SU-DHL-6 (cell line): ENCODE measurements at regions not wholly inside any gene's neighbourhood (a gene's known extent, or its start where the extent isn't known, plus 50 kb on each side); places are given as distances from the start of the nearest gene placed in this dataset.

Experiments
- EZH2phosphoT487 ChIP-seq: fragments of 200-600 bp; sonication (generic), shearing (Covaris generic); conservative IDR thresholded peaks from 2 replicates; pipeline ENCODE4 v1.6.1; 2018; ENCODE audit warnings: mild to moderate bottlenecking, antibody characterized with exemption, low read length, moderate library complexity, mixed read lengths
- TF ChIP-seq, protein P1 (sequence below): fragments of 200-600 bp; sonication (generic); IDR thresholded peaks from one replicate; pipeline ENCODE4 v1.5.1; 2017; ENCODE audit warnings: antibody characterized with exemption, mild to moderate bottlenecking, low read length, moderate library complexity; ENCODE audit not compliant: insufficient read depth, poor library complexity, severe bottlenecking

GRCh38 chr21:35424122-35424521 is 375.0 kb upstream of the RUNX1 start:
- TF ChIP-seq, protein P1, sequence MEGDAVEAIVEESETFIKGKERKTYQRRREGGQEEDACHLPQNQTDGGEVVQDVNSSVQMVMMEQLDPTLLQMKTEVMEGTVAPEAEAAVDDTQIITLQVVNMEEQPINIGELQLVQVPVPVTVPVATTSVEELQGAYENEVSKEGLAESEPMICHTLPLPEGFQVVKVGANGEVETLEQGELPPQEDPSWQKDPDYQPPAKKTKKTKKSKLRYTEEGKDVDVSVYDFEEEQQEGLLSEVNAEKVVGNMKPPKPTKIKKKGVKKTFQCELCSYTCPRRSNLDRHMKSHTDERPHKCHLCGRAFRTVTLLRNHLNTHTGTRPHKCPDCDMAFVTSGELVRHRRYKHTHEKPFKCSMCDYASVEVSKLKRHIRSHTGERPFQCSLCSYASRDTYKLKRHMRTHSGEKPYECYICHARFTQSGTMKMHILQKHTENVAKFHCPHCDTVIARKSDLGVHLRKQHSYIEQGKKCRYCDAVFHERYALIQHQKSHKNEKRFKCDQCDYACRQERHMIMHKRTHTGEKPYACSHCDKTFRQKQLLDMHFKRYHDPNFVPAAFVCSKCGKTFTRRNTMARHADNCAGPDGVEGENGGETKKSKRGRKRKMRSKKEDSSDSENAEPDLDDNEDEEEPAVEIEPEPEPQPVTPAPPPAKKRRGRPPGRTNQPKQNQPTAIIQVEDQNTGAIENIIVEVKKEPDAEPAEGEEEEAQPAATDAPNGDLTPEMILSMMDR, result no peak
- no peak for TF ChIP-seq EZH2phosphoT487
